ENCODE measurements at regions not wholly inside any gene's neighbourhood (a gene's known extent, or its start where the extent isn't known, plus 50 kb on each side); places are given as distances from the start of the nearest gene placed in this dataset.

DNA sequence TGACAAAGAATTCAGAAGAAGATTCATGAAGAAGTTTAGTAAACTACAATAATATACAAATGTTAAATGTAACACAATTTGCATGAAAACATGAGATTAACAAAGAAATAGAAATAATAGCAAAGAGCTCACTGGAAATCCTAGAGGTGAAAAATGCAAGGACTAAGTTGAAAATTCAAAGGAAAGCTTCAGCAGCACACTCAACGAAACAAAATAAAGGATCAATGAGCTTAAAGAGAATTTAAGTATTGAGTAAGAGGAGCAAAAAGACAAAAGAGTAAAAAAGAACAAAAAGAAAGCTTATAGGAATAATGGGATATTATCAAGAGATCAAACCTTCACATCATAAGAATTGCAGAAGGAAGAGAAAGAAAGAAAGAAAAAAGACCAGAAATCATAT is 583.8 kb upstream of the NECTIN3 start:
- TF ChIP-seq, protein P1, sequence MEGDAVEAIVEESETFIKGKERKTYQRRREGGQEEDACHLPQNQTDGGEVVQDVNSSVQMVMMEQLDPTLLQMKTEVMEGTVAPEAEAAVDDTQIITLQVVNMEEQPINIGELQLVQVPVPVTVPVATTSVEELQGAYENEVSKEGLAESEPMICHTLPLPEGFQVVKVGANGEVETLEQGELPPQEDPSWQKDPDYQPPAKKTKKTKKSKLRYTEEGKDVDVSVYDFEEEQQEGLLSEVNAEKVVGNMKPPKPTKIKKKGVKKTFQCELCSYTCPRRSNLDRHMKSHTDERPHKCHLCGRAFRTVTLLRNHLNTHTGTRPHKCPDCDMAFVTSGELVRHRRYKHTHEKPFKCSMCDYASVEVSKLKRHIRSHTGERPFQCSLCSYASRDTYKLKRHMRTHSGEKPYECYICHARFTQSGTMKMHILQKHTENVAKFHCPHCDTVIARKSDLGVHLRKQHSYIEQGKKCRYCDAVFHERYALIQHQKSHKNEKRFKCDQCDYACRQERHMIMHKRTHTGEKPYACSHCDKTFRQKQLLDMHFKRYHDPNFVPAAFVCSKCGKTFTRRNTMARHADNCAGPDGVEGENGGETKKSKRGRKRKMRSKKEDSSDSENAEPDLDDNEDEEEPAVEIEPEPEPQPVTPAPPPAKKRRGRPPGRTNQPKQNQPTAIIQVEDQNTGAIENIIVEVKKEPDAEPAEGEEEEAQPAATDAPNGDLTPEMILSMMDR (IDR thresholded peaks at IDR 0.05): no peak
- TF ChIP-seq POLR2A (IDR thresholded peaks at IDR 0.05): no peak
